SK-N-SH (cell line): ENCODE measurements at regions not wholly inside any gene's neighbourhood (a gene's known extent, or its start where the extent isn't known, plus 50 kb on each side); places are given as distances from the start of the nearest gene placed in this dataset.

Source experiments
- CTCF ChIA-PET: fragments of 300-600, 350-600 bp; formaldehyde crosslinking; extraction: SDS; loops from one replicate; lab custom pipeline; 2021; lab: Yijun Ruan, JAX
- POLR2A ChIA-PET: fragments of 350-600 bp; sonication (Branson Sonifier 250); formaldehyde crosslinking; extraction: SDS; loops from one replicate; lab custom pipeline; 2020; ENCODE audit warnings: antibody characterized with exemption, inconsistent platforms; lab: Yijun Ruan, JAX
- DNase-seq: peaks from one replicate; pipeline ENCODE4 v3.0.0; 2012
- H2AFZ ChIP-seq: fragments of 200-600 bp; sonication (generic); 2 replicates; pipeline ENCODE4 v1.8.1; 2016; ENCODE audit warnings: antibody characterized with exemption, mild to moderate bottlenecking, low read depth
- H3F3A ChIP-seq: fragments of 200-600 bp; sonication (generic); replicated peaks from 2 replicates; pipeline ENCODE3; 2016; ENCODE audit warnings: antibody characterized with exemption, mild to moderate bottlenecking; ENCODE audit not compliant: insufficient read depth
- H3K27ac ChIP-seq, 2 experiments: fragments of 200-500 bp in 1 of 2; fragments of 200-600 bp in 1 of 2; sonication (Bioruptor generic) in 1 of 2; sonication (generic), shearing (Covaris generic) in 1 of 2; 2 replicates each; pipeline versions ENCODE4 v1.5.1 to v1.6.1; 2014 to 2016; ENCODE audit warnings: low read depth in 2 of 2, inconsistent platforms in 1 of 2, low read length in 1 of 2, mild to moderate bottlenecking in 1 of 2, mixed read lengths in 1 of 2
- H3K27me3 ChIP-seq: fragments of 200-600 bp; sonication (generic), shearing (Covaris generic); 2 replicates; pipeline ENCODE4 v1.6.1; 2016; ENCODE audit warnings: mixed run types; ENCODE audit not compliant: insufficient read depth
- H3K36me3 ChIP-seq, 2 experiments: fragments of 200-500 bp in 1 of 2; fragments of 200-600 bp in 1 of 2; sonication (Bioruptor generic) in 1 of 2; sonication (generic) in 1 of 2; replicated peaks in 1 of 2; 2 replicates each; pipeline versions ENCODE3 to v1.5.1; 2014 to 2016; ENCODE audit warnings: low read length in 1 of 2, mild to moderate bottlenecking in 1 of 2; ENCODE audit not compliant: insufficient read depth in 2 of 2, control insufficient read depth in 1 of 2
- H3K4me1 ChIP-seq, 2 experiments: fragments of 200-500 bp in 1 of 2; fragments of 200-600 bp in 1 of 2; sonication (Bioruptor generic) in 1 of 2; sonication (generic), shearing (Covaris generic) in 1 of 2; 2 replicates each; pipeline versions ENCODE4 v1.5.1 to v1.6.1; 2014 to 2016; ENCODE audit warnings: low read depth in 1 of 2, low read length in 1 of 2, mixed run types in 1 of 2; ENCODE audit not compliant: insufficient read depth in 2 of 2, control insufficient read depth in 1 of 2
- H3K4me2 ChIP-seq: fragments of 200-600 bp; sonication (generic), shearing (Covaris generic); 2 replicates; pipeline ENCODE4 v1.6.1; 2017; ENCODE audit warnings: mixed run types
- H3K4me3 ChIP-seq, 2 experiments: fragments of 200-500 bp in 1 of 2; fragments of 200-600 bp in 1 of 2; sonication (Bioruptor generic) in 1 of 2; sonication (generic), shearing (Covaris generic) in 1 of 2; 2 replicates each; pipeline versions ENCODE4 v1.5.1 to v1.8.1; 2014 to 2016; ENCODE audit warnings: low read depth in 2 of 2, inconsistent platforms in 1 of 2, low read length in 1 of 2, mild to moderate bottlenecking in 1 of 2, mixed read lengths in 1 of 2, moderate library complexity in 1 of 2
- H3K79me2 ChIP-seq: fragments of 200-600 bp; sonication (generic); 2 replicates; pipeline ENCODE4 v1.8.1; 2017; ENCODE audit warnings: mild to moderate bottlenecking; ENCODE audit not compliant: insufficient read depth
- H3K9ac ChIP-seq: fragments of 200-600 bp; sonication (generic); 2 replicates; pipeline ENCODE4 v1.6.1; 2017; ENCODE audit warnings: mixed run types
- H3K9me2 ChIP-seq: fragments of 200-600 bp; sonication (generic); 2 replicates; pipeline ENCODE4 v1.6.1; 2017; ENCODE audit warnings: mixed run types
- H3K9me3 ChIP-seq: fragments of 200-600 bp; sonication (generic); 2 replicates; pipeline ENCODE4 v1.6.1; 2017; ENCODE audit warnings: mixed run types, mild to moderate bottlenecking, moderate library complexity
- H4K20me1 ChIP-seq: fragments of 200-600 bp; sonication (generic); 2 replicates; pipeline ENCODE4 v1.6.1; 2017; ENCODE audit warnings: mild to moderate bottlenecking, mixed run types; ENCODE audit not compliant: insufficient read depth
- ELF1 ChIP-seq: IDR thresholded peaks from 2 replicates; pipeline ENCODE4 v1.4.0; 2012
- FOSL2 ChIP-seq: IDR thresholded peaks from 2 replicates; pipeline ENCODE4 v1.4.0; 2012; ENCODE audit warnings: low read depth, mild to moderate bottlenecking, moderate library complexity, borderline replicate concordance
- MXI1 ChIP-seq: IDR thresholded peaks from 2 replicates; pipeline ENCODE4 v1.6.1; 2012; ENCODE audit warnings: mild to moderate bottlenecking, low read depth, low read length, improper control_type of control experiment
- SMC3 ChIP-seq: IDR thresholded peaks from 2 replicates; pipeline ENCODE4 v1.6.1; 2012; ENCODE audit warnings: low read depth, low read length, improper control_type of control experiment
- YY1 ChIP-seq: IDR thresholded peaks from 2 replicates; pipeline ENCODE4 v1.4.0; 2012; ENCODE audit warnings: low read depth, mild to moderate bottlenecking
- WGBS: methylation state at CpG from one replicate; pipeline ENCODE4 v1.1.6; 2017; ENCODE audit warnings: low lambda C conversion rate; 5-methylcytosine and 5-hydroxymethylcytosine counted together
- TF ChIP-seq, protein P1 (sequence below): IDR thresholded peaks from 2 replicates; pipeline ENCODE4 v1.6.1; 2012; ENCODE audit warnings: mild to moderate bottlenecking, low read depth, low read length, moderate library complexity
- TF ChIP-seq, protein P2 (sequence below): IDR thresholded peaks from 2 replicates; pipeline ENCODE4 v1.4.0; 2012; ENCODE audit warnings: low read depth, borderline replicate concordance

DNA sequence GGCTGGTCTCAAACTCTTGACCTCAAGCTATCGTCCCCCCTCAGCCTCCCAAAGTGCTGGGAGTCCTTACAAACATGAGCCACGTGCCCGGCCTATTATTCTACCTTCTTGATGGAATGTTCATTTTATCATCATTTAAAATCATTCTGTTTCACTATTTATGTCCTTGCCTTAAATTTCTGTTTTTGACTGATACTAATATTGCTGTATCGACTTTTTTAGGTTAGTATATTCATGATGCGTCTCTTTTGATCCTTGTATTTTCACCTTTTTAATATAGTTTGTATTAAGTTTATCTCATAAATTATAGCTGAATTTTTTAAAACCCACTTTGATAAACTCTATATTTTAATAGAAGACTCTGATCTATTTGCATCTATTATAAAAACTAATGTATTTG, 98.4 kb upstream of the STXBP5 start:
- WGBS = 96% methylated on average over 5 of the region's 5 CpGs
- Histone ChIP-seq H4K20me1 (no peaks in the 10 kb centered on the region), H2AFZ (no peak overlapping the region), H3K4me1 (no peaks in the 10 kb centered on the region; a peak in 1 of 4 replicates), H3F3A (no peaks in the 10 kb centered on the region), H3K9ac (no peak overlapping the region), H3K4me2 (no peak overlapping the region), H3K9me3 (no peaks in the 10 kb centered on the region), H3K36me3 (no peaks in the 10 kb centered on the region), H3K4me3 (no peak overlapping the region), H3K9me2 (no peaks in the 10 kb centered on the region), H3K27ac (no peak overlapping the region), H3K27me3 (no peaks in the 10 kb centered on the region), H3K79me2 (no peaks in the 10 kb centered on the region)
- ChIA-PET POLR2A (no interaction called here), CTCF (no interaction called here)
- DNase-seq = no peak
- TF ChIP-seq, protein P1, sequence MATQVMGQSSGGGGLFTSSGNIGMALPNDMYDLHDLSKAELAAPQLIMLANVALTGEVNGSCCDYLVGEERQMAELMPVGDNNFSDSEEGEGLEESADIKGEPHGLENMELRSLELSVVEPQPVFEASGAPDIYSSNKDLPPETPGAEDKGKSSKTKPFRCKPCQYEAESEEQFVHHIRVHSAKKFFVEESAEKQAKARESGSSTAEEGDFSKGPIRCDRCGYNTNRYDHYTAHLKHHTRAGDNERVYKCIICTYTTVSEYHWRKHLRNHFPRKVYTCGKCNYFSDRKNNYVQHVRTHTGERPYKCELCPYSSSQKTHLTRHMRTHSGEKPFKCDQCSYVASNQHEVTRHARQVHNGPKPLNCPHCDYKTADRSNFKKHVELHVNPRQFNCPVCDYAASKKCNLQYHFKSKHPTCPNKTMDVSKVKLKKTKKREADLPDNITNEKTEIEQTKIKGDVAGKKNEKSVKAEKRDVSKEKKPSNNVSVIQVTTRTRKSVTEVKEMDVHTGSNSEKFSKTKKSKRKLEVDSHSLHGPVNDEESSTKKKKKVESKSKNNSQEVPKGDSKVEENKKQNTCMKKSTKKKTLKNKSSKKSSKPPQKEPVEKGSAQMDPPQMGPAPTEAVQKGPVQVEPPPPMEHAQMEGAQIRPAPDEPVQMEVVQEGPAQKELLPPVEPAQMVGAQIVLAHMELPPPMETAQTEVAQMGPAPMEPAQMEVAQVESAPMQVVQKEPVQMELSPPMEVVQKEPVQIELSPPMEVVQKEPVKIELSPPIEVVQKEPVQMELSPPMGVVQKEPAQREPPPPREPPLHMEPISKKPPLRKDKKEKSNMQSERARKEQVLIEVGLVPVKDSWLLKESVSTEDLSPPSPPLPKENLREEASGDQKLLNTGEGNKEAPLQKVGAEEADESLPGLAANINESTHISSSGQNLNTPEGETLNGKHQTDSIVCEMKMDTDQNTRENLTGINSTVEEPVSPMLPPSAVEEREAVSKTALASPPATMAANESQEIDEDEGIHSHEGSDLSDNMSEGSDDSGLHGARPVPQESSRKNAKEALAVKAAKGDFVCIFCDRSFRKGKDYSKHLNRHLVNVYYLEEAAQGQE = no peak
- no peak for TF ChIP-seq MXI1

DNA sequence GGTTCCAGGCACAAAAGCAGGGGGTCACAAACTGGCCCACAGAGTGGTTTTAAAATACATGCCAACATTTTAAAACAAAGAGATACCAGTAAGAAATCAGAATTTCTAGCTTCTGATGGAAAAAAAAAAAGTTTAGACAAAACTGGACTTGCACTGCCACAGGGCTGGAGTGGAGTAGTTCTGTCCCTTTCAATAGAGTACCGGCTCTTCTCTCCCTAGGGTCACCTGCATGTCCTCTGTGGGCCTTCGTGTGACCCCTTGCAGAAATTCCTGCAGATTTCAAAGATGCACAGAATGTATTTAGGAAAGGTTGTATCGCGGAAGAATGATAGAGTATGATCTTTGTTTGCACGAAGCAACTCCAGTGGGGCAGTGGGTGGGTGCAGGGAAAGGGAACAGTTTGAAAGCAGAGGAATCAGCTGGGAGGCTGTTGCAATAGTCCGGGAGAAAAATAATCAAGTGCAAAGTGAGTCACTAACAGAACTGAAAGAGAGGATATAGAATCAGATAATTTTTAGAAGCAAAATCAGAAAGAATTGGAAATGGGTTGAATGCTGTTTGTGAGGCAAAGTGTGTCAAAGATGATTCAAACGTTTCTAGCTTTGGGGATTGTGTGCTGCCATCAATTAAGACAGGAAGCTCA, 97.3 kb upstream of the STXBP5 start:
- H3K27ac ChIP-seq = no peak overlapping the region
- H3K9me2 ChIP-seq = no peaks in the 10 kb centered on the region
- no peak overlapping the region for H3K4me3 ChIP-seq
- POLR2A ChIA-PET = no interaction called here
- TF ChIP-seq FOSL2 = no peak
- TF ChIP-seq SMC3 = no peak
- TF ChIP-seq, protein P2, sequence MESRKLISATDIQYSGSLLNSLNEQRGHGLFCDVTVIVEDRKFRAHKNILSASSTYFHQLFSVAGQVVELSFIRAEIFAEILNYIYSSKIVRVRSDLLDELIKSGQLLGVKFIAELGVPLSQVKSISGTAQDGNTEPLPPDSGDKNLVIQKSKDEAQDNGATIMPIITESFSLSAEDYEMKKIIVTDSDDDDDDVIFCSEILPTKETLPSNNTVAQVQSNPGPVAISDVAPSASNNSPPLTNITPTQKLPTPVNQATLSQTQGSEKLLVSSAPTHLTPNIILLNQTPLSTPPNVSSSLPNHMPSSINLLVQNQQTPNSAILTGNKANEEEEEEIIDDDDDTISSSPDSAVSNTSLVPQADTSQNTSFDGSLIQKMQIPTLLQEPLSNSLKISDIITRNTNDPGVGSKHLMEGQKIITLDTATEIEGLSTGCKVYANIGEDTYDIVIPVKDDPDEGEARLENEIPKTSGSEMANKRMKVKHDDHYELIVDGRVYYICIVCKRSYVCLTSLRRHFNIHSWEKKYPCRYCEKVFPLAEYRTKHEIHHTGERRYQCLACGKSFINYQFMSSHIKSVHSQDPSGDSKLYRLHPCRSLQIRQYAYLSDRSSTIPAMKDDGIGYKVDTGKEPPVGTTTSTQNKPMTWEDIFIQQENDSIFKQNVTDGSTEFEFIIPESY = no peak
- no peak for TF ChIP-seq YY1
- TF ChIP-seq ELF1 = no peak
- TF ChIP-seq MXI1 = no peak
- no peaks in the 10 kb centered on the region for H3K79me2 ChIP-seq
- DNase-seq = no peak
- H3K4me2 ChIP-seq = no peak overlapping the region
- WGBS = 82% methylated on average over 7 of the region's 7 CpGs
- CTCF ChIA-PET = no interaction called here
- no peak overlapping the region for H3K9ac ChIP-seq
- H3K9me3 ChIP-seq = no peaks in the 10 kb centered on the region
- no peaks in the 10 kb centered on the region; a peak in 1 of 4 replicates for H3K4me1 ChIP-seq
- H3K36me3 ChIP-seq = no peaks in the 10 kb centered on the region
- H2AFZ ChIP-seq = no peak overlapping the region
- H4K20me1 ChIP-seq = no peaks in the 10 kb centered on the region
- H3F3A ChIP-seq = no peaks in the 10 kb centered on the region
- no peaks in the 10 kb centered on the region for H3K27me3 ChIP-seq
